ENCODE measurements at regions not wholly inside any gene's neighbourhood (a gene's known extent, or its start where the extent isn't known, plus 50 kb on each side); places are given as distances from the start of the nearest gene placed in this dataset.

GRCh38 chr4:64876021-64876420 is 466.8 kb upstream of the TECRL start:
- Histone ChIP-seq H2AFZ (ENCODE audit: low read length) (no peak overlapping the region), H3K36me3 (replicated peaks in 1 of 2; ENCODE audit: control insufficient read depth in 1 of 2, insufficient read depth in 2 of 2, low read length in 2 of 2) (no peaks in the 10 kb centered on the region), H3K27me3 (ENCODE audit: control insufficient read depth in 1 of 2, insufficient read depth in 2 of 2, low read length in 2 of 2) (no peaks in the 10 kb centered on the region), H3K79me2 (ENCODE audit: insufficient read depth, low read length) (no peaks in the 10 kb centered on the region), H3K9me3 (ENCODE audit: low read length) (no peaks in the 10 kb centered on the region), H3K4me3 (replicated peaks in 1 of 3; ENCODE audit: insufficient read depth in 1 of 3, low read depth in 2 of 3, low read length in 3 of 3) (no peak overlapping the region), H3K9ac (ENCODE audit: insufficient read depth, low read depth, low read length) (no peak overlapping the region), H4K20me1 (ENCODE audit: insufficient read depth, low read length) (no peaks in the 10 kb centered on the region), H3K4me2 (ENCODE audit: low read depth, low read length) (no peak overlapping the region), H3K4me1 (ENCODE audit: insufficient read depth, low read length) (no peaks in the 10 kb centered on the region), H3K27ac (ENCODE audit: extremely low read length, insufficient read depth, low read length) (no peak overlapping the region)
- ChIA-PET POLR2A (no interaction called here), CTCF (ENCODE audit: low intra/inter-chr PET ratio, low total read pairs) (no interaction called here)
- no peak for TF ChIP-seq NFKB2 (CRISPR knock-in tag; IDR thresholded peaks at IDR 0.05; ENCODE audit: borderline replicate concordance)
- no peak for TF ChIP-seq PAF1 (CRISPR knock-in tag; IDR thresholded peaks at IDR 0.05)
- no peak for TF ChIP-seq KAT7 (CRISPR knock-in tag; IDR thresholded peaks at IDR 0.05; ENCODE audit: borderline replicate concordance)
- no peak for TF ChIP-seq MBD4 (IDR thresholded peaks at IDR 0.05; ENCODE audit: borderline replicate concordance, low read length)
- TF ChIP-seq, protein P1, sequence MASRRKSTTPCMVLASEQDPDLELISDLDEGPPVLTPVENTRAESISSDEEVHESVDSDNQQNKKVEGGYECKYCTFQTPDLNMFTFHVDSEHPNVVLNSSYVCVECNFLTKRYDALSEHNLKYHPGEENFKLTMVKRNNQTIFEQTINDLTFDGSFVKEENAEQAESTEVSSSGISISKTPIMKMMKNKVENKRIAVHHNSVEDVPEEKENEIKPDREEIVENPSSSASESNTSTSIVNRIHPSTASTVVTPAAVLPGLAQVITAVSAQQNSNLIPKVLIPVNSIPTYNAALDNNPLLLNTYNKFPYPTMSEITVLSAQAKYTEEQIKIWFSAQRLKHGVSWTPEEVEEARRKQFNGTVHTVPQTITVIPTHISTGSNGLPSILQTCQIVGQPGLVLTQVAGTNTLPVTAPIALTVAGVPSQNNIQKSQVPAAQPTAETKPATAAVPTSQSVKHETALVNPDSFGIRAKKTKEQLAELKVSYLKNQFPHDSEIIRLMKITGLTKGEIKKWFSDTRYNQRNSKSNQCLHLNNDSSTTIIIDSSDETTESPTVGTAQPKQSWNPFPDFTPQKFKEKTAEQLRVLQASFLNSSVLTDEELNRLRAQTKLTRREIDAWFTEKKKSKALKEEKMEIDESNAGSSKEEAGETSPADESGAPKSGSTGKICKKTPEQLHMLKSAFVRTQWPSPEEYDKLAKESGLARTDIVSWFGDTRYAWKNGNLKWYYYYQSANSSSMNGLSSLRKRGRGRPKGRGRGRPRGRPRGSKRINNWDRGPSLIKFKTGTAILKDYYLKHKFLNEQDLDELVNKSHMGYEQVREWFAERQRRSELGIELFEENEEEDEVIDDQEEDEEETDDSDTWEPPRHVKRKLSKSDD (CRISPR knock-in tag; IDR thresholded peaks at IDR 0.05; ENCODE audit: low read depth) = no peak
- no peak for TF ChIP-seq SRY (CRISPR knock-in tag; IDR thresholded peaks at IDR 0.05)
- TF ChIP-seq, protein P2, sequence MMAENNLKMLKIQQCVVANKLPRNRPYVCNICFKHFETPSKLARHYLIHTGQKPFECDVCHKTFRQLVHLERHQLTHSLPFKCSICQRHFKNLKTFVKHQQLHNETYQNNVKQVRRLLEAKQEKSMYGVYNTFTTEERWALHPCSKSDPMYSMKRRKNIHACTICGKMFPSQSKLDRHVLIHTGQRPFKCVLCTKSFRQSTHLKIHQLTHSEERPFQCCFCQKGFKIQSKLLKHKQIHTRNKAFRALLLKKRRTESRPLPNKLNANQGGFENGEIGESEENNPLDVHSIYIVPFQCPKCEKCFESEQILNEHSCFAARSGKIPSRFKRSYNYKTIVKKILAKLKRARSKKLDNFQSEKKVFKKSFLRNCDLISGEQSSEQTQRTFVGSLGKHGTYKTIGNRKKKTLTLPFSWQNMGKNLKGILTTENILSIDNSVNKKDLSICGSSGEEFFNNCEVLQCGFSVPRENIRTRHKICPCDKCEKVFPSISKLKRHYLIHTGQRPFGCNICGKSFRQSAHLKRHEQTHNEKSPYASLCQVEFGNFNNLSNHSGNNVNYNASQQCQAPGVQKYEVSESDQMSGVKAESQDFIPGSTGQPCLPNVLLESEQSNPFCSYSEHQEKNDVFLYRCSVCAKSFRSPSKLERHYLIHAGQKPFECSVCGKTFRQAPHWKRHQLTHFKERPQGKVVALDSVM (CRISPR knock-in tag; IDR thresholded peaks at IDR 0.05) = no peak
- no peak for TF ChIP-seq KMT2A (CRISPR knock-in tag; IDR thresholded peaks at IDR 0.05)
- TF ChIP-seq ATF7 (IDR thresholded peaks at IDR 0.05) = no peak
- TF ChIP-seq ATF7 (CRISPR knock-in tag; IDR thresholded peaks at IDR 0.05) = no peak
- TF ChIP-seq NAIF1 (CRISPR knock-in tag; IDR thresholded peaks at IDR 0.05; ENCODE audit: borderline replicate concordance) = no peak
- TF ChIP-seq PHB2 (IDR thresholded peaks at IDR 0.05; ENCODE audit: partially characterized antibody) = no peak
- no peak for TF ChIP-seq HNF1B (CRISPR knock-in tag; IDR thresholded peaks at IDR 0.05)
- TF ChIP-seq ZNF264 (CRISPR knock-in tag; IDR thresholded peaks at IDR 0.05) = no peak
- intact Hi-C loops (cut with micrococcal nuclease; ENCODE audit: unreplicated experiment) = no loop called here
- BruUV-seq (replicated peaks) = no TSS peak
- no peak for FAIRE-seq
- 25% methylated on average over 3 of the region's 3 CpGs for WGBS (ENCODE audit: low lambda C conversion rate)
- no peak for DNase-seq (ENCODE audit: low spot score)
- ATAC-seq = no peak
- in situ Hi-C loops (cut with HindIII; ENCODE audit: extremely low pct_ligation_motif_present, low pct_unique_long_range_greater_than_20kb) = no loop called here

Measured in HepG2 (cell line).